Activated T-cell treated with anti-CD3 and anti-CD28 coated beads, Interleukin-2, amount 50 U/mL, for 72 hours (primary cell): ENCODE measurements at regions not wholly inside any gene's neighbourhood (a gene's known extent, or its start where the extent isn't known, plus 50 kb on each side); places are given as distances from the start of the nearest gene placed in this dataset.

ENCODE experiments used
- ATAC-seq, 2 donors: fragments of 150-1000 bp; cut with Tn5 transposase; replicated peaks in 1 of 2; 2 replicates each; pipeline ENCODE4 v1.10.0; 2021; ENCODE audit warnings: moderate library complexity in 2 of 2, mild to moderate bottlenecking in 1 of 2
- DNase-seq, 2 donors: peaks; one replicate each; pipeline ENCODE4 v3.0.0; 2021 to 2022; ENCODE audit warnings: mixed read lengths in 1 of 2
- H3K27ac Mint-ChIP-seq: one replicate; pipeline ENCODE4 v1.8.0; 2022; ENCODE audit warnings: mild to moderate bottlenecking, moderate library complexity, mixed read lengths
- H3K27me3 Mint-ChIP-seq: one replicate; pipeline ENCODE4 v1.8.0; 2022; ENCODE audit warnings: low read depth, mixed read lengths
- H3K36me3 Mint-ChIP-seq, 2 donors: one replicate each; pipeline ENCODE4 v1.8.0; 2022; ENCODE audit warnings: mixed read lengths in 2 of 2, mild to moderate bottlenecking in 1 of 2; ENCODE audit not compliant: insufficient read depth in 2 of 2
- H3K4me1 Mint-ChIP-seq: one replicate; pipeline ENCODE4 v1.8.0; 2022; ENCODE audit warnings: low read depth, mixed read lengths
- H3K4me3 Mint-ChIP-seq, 2 donors: one replicate each; pipeline ENCODE4 v1.8.0; 2022; ENCODE audit warnings: mild to moderate bottlenecking in 2 of 2, mixed read lengths in 2 of 2, moderate library complexity in 2 of 2
- H3K9me3 Mint-ChIP-seq, 2 donors: one replicate each; pipeline ENCODE4 v1.8.0; 2022; ENCODE audit warnings: mixed read lengths in 2 of 2

DNA sequence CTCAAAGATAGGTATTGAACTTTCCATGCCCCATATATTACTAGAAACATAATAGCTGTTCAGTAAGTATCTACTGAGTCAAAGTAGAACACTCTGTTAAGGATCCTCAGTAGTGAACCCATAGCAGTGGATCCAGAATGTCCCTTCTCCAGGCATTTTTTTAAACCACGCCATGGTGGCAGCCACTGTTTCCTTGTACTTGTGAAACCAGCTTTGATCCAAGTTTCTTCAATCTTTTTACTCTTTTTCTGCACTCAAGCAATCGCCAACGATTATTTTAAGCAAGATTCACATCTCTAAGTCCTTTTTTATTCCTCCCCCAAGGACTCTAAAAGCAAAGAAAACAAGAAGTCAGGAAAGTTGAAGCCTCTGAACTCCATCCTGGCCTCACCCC lies 291.2 kb upstream of the SLC14A2 start:
- H3K4me1 Mint-ChIP-seq: no peaks in the 10 kb centered on the region
- no peak overlapping the region for H3K27ac Mint-ChIP-seq
- no peak overlapping the region for H3K4me3 Mint-ChIP-seq
- no peaks in the 10 kb centered on the region for H3K36me3 Mint-ChIP-seq
- no peak for ATAC-seq
- H3K27me3 Mint-ChIP-seq: no peaks in the 10 kb centered on the region
- DNase-seq: no peak
- peaks cover 0 to 1% of the 10 kb centered on the region in 2 donors for H3K9me3 Mint-ChIP-seq

DNA sequence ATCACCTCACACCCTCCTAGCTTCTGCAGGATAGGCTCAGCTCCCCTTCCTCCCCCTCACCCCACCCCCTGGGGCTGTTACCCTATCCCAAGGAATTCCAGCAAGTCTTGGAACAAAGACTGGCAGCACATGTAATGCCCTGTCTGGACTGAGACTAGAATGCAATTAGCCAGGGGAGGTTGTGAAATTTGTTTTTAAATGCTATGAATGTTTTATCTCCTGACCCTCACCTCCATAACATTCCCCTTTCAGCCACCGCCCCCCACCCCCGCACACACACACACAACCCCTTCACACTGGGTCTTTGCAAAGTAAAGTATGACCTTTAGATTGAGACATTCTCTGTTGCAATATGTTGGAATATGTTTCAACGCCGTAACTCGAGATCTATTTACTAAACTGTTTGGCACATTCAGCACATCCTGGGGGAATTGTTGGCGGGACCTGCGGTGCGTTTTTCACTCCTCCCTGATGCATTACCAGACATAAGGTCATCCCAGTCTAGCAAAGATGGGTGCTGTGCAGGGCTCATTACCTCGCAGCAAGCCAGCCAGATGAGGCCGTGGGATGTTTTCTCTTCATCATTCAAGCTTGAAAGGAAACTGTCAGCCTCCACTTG lies 290.7 kb upstream of the SLC14A2 start:
- Mint-ChIP-seq H3K4me3 (no peak overlapping the region), H3K4me1 (no peaks in the 10 kb centered on the region)

DNA sequence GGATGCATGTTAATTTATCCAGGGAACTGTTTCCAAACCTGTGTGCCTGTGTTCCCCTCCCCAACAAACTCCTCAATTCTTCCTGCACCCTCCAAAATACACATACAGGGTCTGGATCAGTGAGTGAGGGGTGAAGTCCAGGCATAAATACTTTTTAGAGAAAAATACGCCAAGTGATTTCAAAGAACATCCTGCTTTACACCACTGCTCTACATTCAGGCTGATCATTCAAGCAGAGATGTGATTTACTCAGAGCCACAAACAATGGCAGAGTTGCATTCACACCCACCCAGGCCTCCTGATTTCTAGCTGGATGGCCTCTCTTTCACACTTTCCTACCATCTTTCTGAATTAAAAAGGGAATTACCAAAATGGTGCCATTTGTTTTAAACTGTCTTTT lies 289.5 kb upstream of the SLC14A2 start:
- no peak for ATAC-seq
- Mint-ChIP-seq H3K27ac (no peak overlapping the region), H3K4me1 (no peaks in the 10 kb centered on the region), H3K27me3 (no peaks in the 10 kb centered on the region), H3K9me3 (peaks cover 0 to 1% of the 10 kb centered on the region in 2 donors), H3K4me3 (no peak overlapping the region), H3K36me3 (no peaks in the 10 kb centered on the region)
- no peak for DNase-seq

More for the DNA sequence above, 290.7 kb upstream of the SLC14A2 start:
- Mint-ChIP-seq H3K27me3 (no peaks in the 10 kb centered on the region), H3K9me3 (peaks cover 0 to 1% of the 10 kb centered on the region in 2 donors), H3K27ac (no peak overlapping the region), H3K36me3 (no peaks in the 10 kb centered on the region)
- no peak for DNase-seq
- no peak for ATAC-seq

DNA sequence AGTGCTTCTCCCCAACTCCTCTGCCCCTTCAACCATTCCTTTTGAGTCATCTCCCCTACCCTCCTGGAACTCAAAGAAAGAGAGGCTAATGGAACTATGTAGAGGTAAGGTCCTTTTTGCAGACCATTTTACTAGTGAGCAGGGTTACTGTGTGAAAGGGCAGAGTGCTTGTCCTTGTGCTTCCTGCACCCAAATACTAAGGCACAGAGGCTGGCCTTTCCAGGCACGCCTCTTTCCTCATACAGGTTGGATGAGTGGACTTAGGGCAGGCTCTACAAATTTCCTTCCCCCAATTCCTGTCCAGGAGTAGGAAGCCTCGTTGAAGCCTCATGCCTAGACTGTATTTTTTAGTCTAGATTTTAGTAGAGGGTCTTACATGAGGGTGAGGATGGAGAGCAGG lies 288.8 kb upstream of the SLC14A2 start:
- Mint-ChIP-seq H3K27me3 (no peaks in the 10 kb centered on the region), H3K4me3 (no peak overlapping the region), H3K36me3 (no peaks in the 10 kb centered on the region), H3K9me3 (peaks cover 0 to 1% of the 10 kb centered on the region in 2 donors), H3K27ac (no peak overlapping the region), H3K4me1 (no peaks in the 10 kb centered on the region)
- DNase-seq (no peak), ATAC-seq (no peak)

DNA sequence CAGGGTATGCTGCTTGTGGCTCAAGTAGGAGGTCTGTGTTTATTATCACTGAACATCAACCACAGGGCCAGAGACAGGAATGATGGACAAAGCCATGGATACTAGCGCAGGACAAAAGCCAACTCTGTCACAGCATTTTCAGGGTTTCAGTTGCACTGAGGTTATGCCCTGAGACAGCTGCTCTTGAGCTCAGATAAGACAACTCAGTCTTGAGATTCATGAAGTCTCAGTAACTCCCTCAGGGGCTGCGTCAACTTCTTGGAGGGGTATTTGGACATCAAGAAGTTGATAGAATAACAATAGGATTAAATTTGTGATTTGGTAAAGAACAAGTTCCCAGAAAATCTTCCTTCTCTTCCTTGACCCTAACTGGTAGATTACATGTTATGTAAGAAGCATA lies 287.0 kb upstream of the SLC14A2 start:
- DNase-seq (no peak), ATAC-seq (no peak)
- Mint-ChIP-seq H3K27me3 (no peaks in the 10 kb centered on the region), H3K9me3 (no peaks in the 10 kb centered on the region), H3K27ac (no peak overlapping the region), H3K36me3 (no peaks in the 10 kb centered on the region), H3K4me1 (no peaks in the 10 kb centered on the region), H3K4me3 (no peak overlapping the region)

DNA sequence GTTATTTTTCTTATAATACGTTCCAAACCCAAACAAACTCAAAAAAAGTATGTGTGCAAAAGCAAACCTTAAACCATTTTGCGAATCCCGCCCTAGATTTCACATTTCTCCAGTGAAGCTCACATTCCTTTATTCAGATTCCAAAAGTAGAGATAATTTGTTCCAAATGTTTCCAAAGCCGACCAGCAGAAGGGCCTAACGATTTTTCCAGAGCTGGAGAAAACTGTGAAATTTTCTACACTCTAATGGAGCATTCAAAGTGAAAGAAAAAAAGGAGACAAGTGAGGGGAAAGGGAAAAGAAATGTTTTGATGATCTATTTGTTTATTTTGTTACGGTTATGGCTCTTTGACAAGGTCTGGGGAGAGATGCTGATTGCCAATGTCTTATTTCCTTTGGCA lies 286.5 kb upstream of the SLC14A2 start:
- Mint-ChIP-seq H3K4me3 (no peak overlapping the region), H3K27ac (no peak overlapping the region), H3K36me3 (no peaks in the 10 kb centered on the region), H3K27me3 (no peaks in the 10 kb centered on the region), H3K4me1 (no peaks in the 10 kb centered on the region), H3K9me3 (no peaks in the 10 kb centered on the region)
- DNase-seq (no peak), ATAC-seq (no peak)

DNA sequence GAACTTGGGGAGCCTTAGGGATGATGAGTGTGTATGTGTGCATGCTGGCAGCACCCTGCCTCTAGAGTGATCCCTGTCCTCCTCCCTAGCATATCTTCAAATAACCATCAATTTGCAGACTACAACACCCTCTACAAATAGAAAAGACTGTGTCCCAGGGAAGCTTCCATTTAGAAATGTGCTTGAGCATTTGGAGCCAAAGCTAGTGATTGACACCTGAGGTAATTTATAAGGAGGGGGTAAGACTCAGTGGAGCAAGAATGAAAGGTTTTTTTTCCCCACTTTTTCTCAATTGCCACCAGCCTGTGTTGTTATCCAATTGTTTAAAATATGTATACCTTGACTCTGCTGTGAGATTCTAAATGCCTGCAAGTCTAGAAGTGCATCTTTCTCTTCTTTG lies 286.0 kb upstream of the SLC14A2 start:
- H3K27ac Mint-ChIP-seq: no peak overlapping the region
- no peaks in the 10 kb centered on the region for H3K27me3 Mint-ChIP-seq
- ATAC-seq (no peak), DNase-seq (no peak)
- no peak overlapping the region for H3K4me3 Mint-ChIP-seq
- H3K4me1 Mint-ChIP-seq: no peaks in the 10 kb centered on the region
- no peaks in the 10 kb centered on the region for H3K36me3 Mint-ChIP-seq
- H3K9me3 Mint-ChIP-seq: no peaks in the 10 kb centered on the region

DNA sequence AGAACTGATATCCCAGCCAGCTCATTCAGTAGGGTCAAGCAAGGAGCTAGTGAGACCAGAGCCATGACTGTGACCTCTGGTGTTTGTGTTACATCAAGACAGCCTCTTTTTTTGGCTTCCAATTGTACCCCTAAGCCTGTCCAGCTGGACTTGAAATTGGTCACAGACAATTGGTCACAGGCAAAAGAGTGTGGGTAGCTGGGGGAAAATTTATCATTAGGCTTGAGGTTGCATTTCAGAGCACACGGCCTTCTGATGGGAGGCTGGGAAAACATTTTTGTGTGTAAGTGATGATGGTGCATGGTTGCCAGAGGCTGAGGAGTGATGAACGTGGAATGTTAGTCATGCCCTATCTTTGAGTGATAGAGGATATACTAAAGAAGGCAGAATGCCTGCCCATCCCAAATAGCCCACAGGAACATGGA lies 285.1 kb upstream of the SLC14A2 start:
- Mint-ChIP-seq H3K27ac (no peak overlapping the region), H3K36me3 (no peaks in the 10 kb centered on the region), H3K4me3 (no peak overlapping the region), H3K4me1 (no peaks in the 10 kb centered on the region), H3K27me3 (no peaks in the 10 kb centered on the region), H3K9me3 (no peaks in the 10 kb centered on the region)
- DNase-seq (no peak), ATAC-seq (no peak)

DNA sequence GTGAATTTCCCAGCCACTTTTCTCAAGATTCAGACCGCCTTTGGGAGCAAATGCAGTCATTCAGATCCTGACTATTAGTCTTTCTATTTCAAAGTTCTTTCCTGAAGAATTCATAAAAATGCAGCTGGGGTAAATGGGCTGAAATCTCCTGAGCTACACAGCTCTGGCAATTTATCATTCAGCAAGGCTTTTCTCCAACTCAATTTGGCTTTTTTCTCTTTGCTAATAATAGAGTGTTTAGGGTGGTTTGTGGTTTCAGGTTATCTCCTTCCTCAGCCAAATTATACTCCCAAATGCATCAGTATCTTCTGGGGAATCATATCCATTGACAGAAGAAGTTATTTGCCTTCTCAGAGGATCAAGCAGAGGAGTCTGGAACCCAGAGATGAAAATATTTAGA lies 282.4 kb upstream of the SLC14A2 start:
- H3K4me1 Mint-ChIP-seq: no peaks in the 10 kb centered on the region
- H3K27me3 Mint-ChIP-seq: no peaks in the 10 kb centered on the region
- H3K27ac Mint-ChIP-seq: no peak overlapping the region
- no peaks in the 10 kb centered on the region for H3K9me3 Mint-ChIP-seq
- ATAC-seq: no peak
- H3K4me3 Mint-ChIP-seq: no peak overlapping the region
- H3K36me3 Mint-ChIP-seq: no peaks in the 10 kb centered on the region
- no peak for DNase-seq

DNA sequence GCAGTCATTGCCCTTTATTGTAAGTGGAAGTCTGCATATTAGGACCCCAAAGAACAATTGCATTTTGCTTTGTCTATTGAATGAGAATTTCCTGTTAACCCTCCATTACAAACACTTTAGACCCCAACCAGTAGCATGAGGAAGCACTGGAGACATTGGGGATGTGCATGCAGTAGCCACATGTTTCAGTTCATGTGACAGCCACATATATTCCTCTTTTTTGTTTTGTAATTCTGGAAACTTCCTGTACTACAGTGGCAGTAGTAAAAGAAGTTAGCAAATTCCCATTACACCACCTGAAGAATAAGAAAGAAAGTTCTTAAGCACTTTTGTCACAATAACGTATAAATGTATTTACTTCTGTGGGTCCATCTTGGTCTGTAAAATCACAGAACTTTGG lies 281.1 kb upstream of the SLC14A2 start:
- no peak for ATAC-seq
- Mint-ChIP-seq H3K27ac (no peak overlapping the region), H3K27me3 (no peaks in the 10 kb centered on the region), H3K4me1 (no peaks in the 10 kb centered on the region), H3K36me3 (no peaks in the 10 kb centered on the region), H3K4me3 (no peak overlapping the region), H3K9me3 (no peaks in the 10 kb centered on the region)
- no peak for DNase-seq

DNA sequence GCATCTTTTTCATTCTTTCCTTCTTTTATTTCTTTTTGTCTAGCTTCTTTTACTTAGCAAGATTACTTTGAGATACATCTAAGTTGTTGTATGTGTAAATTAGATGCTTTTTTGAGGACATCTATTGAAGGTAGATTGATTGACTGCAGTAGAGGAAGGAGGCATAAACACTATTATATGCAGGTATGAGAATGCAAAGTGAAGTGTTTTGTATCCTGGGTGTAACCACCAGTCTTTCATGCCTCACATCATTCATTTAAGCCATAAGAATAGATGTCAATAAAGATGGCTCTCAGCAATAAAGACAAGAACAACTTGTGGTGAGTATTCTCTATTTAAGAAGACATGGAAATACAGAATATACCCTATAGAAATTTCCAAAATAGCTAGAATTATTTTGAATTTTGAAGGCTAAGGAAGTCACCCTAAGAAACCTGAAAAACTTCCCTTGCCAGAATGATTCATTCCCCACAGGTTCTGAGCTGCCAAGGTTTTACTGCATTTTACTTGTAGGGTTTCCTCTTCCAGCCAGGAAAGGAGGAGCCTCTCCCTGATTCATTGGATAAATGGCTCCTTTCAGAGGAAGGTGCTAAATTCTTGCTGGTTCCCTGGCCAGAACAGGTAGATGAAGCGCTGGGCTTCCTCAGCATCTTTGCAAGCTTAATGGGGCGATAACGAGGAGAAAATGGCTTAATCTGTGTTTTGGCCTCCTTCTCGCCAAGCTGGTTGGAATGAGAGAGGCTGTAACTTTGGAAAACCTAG lies 279.8 kb upstream of the SLC14A2 start:
- no peak overlapping the region for H3K4me3 Mint-ChIP-seq
- no peak overlapping the region for H3K27ac Mint-ChIP-seq
- H3K4me1 Mint-ChIP-seq: no peaks in the 10 kb centered on the region
- H3K9me3 Mint-ChIP-seq: peaks cover 0 to 2% of the 10 kb centered on the region in 2 donors
- DNase-seq (no peak), ATAC-seq (no peak)
- no peaks in the 10 kb centered on the region for H3K27me3 Mint-ChIP-seq
- no peaks in the 10 kb centered on the region for H3K36me3 Mint-ChIP-seq

DNA sequence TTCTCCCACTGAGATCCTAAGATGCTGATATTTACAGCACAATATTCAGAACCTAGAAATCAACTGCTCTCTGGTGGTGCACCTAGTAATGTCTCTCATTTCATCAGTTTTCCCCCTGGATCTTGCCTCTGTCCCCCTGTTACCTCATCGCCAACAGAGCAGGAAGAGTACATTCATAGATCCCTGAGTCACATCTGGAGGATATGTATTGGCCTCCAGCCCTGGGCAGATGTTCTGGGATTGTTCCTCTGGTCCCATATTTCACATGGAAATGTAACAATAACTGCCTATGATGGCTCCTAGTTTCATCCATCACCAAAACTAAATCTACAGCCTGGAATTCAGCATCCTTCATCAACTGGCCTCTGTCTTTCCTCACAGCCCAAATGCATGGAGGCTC lies 278.8 kb upstream of the SLC14A2 start:
- Mint-ChIP-seq H3K4me1 (no peaks in the 10 kb centered on the region), H3K36me3 (no peaks in the 10 kb centered on the region), H3K27me3 (no peaks in the 10 kb centered on the region)

DNA sequence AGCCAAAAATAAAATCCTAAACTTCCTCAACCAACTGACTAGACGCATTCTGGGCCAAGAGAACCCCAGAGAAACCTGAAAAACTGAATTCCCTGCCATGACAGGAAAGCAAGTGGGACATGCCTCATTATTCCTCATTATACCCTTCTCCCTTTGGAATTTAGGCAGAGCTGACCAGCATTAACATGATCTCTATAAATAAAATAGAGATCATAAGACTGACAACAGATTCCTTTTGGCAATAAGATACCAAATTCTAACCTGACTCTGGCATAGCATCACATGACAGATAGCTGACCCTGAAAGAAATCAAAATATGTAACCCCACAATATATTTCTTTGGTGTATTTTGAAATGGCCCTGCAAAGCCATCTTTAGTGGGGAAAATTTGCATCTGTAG lies 277.8 kb upstream of the SLC14A2 start:
- Mint-ChIP-seq H3K36me3 (no peaks in the 10 kb centered on the region), H3K9me3 (peaks cover 0 to 2% of the 10 kb centered on the region in 2 donors), H3K27ac (no peak overlapping the region), H3K4me1 (no peaks in the 10 kb centered on the region), H3K4me3 (no peak overlapping the region), H3K27me3 (no peaks in the 10 kb centered on the region)
- no peak for ATAC-seq
- no peak for DNase-seq

More for the DNA sequence above, 278.8 kb upstream of the SLC14A2 start:
- ATAC-seq: no peak
- DNase-seq: no peak
- Mint-ChIP-seq H3K27ac (no peak overlapping the region), H3K4me3 (no peak overlapping the region), H3K9me3 (peaks cover 0 to 2% of the 10 kb centered on the region in 2 donors)
